ENCODE measurements at regions not wholly inside any gene's neighbourhood (a gene's known extent, or its start where the extent isn't known, plus 50 kb on each side); places are given as distances from the start of the nearest gene placed in this dataset.

GRCh38 chr3:88573472-88573871, 423.7 kb downstream of the C3orf38 start:
- no peak for TF ChIP-seq CTCF (IDR thresholded peaks at IDR 0.05)
- no peak for TF ChIP-seq CREM (CRISPR knock-in tag; IDR thresholded peaks at IDR 0.05)
- no peak for TF ChIP-seq ESRRA (CRISPR knock-in tag; IDR thresholded peaks at IDR 0.05; ENCODE audit: borderline replicate concordance)

Data from WTC11 (cell line).